ENCODE measurements at regions not wholly inside any gene's neighbourhood (a gene's known extent, or its start where the extent isn't known, plus 50 kb on each side); places are given as distances from the start of the nearest gene placed in this dataset.

GRCh38 chr3:6098516-6099157, 762.3 kb upstream of the GRM7 start:
- DNase-seq (ENCODE audit: low read depth) = no peak

GRCh38 chr3:6099458-6100075, 761.3 kb upstream of the GRM7 start:
- DNase-seq (ENCODE audit: low read depth) = no peak

GRCh38 chr3:6105187-6105586, 755.7 kb upstream of the GRM7 start:
- no peak for DNase-seq (ENCODE audit: low read depth)

DNA sequence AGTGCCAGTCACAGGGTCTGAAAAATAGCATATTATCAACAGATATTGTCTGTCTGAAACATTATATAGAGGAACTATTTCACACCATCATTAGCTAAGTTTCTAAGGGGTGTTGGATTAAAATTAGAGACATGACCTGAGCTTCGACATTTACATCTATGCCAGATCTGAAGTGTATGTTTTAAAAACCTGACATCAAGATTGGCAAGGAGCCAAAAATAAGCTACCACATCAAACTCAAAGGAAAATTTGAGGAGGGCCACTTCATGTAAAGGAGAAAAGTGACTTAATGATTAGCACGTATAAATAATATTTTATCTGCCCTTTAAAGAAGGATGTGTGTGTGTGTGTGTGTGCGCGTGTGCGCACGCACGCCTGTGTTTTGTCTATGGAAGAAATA, 752.0 kb upstream of the GRM7 start:
- DNase-seq (ENCODE audit: low read depth) = no peak

DNA sequence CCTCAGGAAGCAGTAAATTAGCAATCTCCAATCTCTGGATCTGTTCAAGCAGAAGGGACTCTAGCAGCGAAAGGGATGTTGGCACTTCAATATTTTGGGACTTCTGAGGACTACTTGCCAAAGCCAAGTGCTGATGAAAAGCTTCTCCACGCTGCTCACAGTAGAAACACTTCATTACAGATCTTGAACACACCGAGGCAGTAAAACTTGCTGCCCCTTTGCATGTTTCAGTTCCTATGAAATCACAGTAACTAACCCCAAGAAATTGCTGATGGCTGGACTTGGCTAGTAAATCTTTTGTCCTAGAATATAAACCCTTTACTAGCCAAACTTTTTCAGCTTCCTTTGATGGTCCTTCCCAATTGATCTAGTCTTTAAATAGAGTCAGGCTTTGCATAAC, 750.5 kb upstream of the GRM7 start:
- DNase-seq (ENCODE audit: low read depth) = no peak

DNA sequence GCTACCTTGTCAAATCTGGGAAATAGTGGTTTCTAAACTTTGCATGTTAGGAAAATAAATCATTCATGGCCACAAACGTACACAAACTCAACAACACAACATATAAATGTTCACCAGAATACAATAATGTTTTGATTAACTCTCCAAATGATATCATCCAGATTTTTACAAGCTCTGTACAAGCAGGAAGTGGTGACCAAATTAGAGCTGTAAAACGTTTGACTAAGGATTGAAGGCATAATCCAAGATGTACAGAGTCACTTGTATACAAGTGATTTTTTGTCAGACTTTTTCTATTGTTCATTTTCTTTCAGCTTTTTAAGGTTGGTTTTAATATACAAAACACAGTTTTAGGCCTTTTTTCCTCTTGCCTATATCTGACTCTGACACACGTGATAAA, 748.4 kb upstream of the GRM7 start:
- DNase-seq (ENCODE audit: low read depth) = no peak

DNA sequence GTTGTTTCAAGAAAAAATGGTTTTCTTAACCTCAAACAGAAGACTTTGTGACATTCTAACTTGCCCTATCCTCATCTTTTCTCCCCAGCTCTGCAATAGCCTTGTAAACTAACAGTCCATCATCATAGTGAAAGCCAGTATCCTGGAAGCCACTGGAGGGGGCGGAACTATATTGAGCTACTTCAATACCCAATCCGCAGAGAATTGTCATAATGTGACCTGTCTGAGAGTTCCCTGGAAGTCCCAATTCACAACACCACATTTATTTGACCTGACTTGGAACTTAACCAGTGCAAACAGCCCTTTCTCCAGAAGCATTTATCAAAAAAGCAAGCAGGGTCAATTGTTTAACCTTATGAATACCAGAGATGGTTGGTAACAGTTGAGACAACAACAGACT, 747.6 kb upstream of the GRM7 start:
- no peak for DNase-seq (ENCODE audit: low read depth)

DNA sequence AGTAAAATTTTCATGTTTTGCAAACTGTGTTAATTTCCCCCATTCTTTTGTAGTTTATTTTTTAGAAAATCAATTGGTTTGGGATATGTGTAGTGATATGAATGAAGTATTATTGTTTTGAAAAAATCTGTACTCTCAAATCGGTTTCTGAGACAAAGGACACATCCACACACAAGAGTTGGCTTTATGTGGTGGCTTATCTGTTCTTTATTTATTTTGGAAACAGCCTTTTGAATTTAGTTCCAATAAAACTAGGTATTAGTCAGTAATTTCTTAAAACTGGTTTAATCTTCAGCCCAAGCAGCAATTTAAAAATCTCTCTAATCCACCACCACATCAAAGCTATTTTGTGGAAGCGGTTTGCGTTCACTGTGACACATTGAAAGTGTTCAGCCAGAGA, 741.5 kb upstream of the GRM7 start:
- no peak for DNase-seq (ENCODE audit: low read depth)

- DNase-seq (ENCODE audit: low read depth) = no peak
Measured at GRCh38 chr3:6120786-6121185, 740.1 kb upstream of the GRM7 start.

DNA sequence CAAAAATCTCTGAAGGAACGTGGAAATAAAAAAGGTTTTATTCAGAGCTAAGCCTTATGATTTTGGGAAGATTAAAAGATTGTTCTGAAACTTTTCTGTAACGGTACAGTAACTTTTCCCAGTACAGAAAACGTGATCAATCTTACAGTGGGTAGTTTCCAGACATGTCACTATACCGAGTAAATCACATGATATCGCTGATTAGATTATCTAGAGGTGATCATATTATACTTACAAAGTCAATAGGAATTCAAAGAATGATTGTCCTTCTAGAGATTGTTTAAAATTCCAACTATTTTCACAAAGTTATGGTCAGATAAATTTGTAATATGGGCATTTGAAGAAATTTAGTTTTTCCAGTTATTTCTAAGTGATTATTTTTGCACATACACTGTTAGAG, 736.0 kb upstream of the GRM7 start:
- no peak for DNase-seq (ENCODE audit: low read depth)

GRCh38 chr3:6125520-6125919, 735.4 kb upstream of the GRM7 start:
- DNase-seq (ENCODE audit: low read depth) = no peak

- DNase-seq (ENCODE audit: low read depth) = no peak
Measured at GRCh38 chr3:6132684-6133432, 728.1 kb upstream of the GRM7 start.

GRCh38 chr3:6142707-6143106, 718.2 kb upstream of the GRM7 start:
- no peak for DNase-seq (ENCODE audit: low read depth)

DNA sequence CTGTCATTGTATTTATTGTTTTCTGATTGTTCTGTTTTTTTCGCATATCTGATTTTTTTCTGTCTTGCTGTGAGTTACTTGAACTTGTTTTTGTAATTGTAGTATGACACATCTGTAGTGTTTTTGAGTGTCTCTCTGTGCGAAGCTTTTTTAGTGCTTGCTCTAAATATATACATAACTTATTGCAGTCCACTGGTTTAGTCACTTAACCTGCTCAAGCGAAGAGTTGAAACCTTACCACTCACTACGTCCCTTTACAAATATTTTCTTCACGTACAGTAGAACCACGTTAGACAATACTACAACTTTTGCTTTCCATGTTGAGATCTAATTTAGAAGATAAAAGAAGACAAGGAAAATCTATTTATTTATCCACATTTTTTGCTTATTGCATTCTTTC, 713.0 kb upstream of the GRM7 start:
- no peak for DNase-seq (ENCODE audit: low read depth)

DNA sequence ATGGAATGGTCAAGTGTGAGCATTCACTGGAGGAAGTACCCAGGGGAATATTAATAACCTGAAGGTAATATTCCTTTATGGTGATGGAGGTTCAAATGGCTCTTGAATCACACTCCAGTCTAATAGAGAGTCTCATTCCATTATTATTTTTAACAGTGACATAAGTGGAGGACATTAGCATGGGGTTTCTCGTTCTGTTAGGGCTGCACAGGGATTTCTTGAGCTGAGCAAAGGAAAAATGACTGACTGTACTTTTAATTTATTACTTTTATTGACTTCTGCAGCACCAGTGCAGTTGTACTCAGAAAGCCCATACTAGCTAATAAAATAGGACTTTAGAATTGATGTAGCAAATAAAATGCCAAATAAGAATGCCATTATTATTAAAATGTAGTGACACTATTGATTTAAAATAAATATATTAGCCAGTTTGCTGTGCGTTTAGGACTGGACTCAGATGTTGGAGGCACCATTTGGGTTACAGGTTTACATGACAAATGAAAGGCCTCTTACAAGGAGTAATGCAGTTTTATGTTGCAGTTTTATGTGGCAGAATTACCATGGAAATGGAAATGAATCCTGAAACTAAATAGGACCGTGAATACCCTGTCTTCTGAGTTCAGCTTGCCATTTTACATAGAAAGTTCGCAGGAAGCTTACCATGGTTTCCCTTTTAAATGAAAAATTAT, 705.1 kb upstream of the GRM7 start:
- no peak for DNase-seq (ENCODE audit: low read depth)

DNA sequence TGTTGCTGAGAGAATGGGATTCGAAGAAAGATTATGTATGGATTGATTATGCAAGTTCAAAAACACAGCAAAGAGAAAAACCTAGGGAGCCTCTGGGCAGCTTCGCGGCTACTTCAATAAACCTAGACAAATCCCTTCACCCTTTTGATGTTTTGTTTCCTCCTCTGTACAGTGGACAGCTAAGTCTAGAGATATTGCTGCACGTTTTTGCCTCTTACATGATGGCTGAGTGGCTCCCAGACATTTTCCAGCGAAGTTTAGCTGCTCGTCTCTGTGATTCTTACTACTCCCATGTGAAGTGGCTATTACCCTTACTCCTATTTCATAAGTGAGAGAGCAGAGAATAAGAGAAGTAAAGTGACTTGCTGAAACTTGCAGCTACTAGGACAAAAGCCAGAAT, 695.0 kb upstream of the GRM7 start:
- DNase-seq (ENCODE audit: low read depth) = no peak

DNA sequence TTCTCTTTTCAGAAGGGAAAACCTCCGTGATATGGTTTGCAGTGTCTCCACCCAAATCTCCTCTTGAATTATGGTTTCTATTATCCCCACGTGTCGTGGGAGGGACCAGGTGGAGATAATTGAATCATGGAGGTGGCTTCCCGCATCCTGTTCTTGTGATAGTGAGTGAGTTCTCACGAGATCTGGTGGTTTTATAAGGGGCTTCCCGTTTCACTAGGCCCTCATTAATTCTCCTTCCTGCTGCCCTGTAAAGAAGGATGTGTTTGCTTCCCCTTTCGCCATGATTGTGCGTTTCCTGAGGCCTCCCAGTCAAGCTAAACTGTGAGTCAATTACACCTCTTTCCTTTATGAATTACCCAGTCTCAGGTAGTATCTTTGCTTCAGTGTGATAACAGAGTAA, 692.7 kb upstream of the GRM7 start:
- DNase-seq (ENCODE audit: low read depth) = no peak

- DNase-seq (ENCODE audit: low read depth) = no peak
Measured at GRCh38 chr3:6172871-6173642, 687.9 kb upstream of the GRM7 start.

DNA sequence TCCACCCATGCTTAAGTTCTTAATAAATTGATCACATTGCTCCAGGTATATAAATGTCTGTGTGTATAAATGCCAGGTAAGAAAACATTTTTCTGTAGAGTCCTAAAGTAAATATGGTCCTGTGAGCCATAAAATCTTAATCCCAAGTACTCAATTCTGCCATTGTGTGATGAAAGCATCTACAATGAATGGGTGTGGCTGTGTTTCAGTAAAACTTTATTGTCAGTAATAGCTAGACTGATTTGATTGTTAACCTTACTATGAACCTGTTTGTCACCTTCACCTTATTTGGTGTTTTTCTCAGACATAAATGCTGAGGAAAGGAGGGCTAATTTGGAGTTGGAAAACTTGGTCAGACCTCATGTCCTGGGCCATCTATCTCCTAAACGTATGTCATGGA, 683.5 kb upstream of the GRM7 start:
- DNase-seq (ENCODE audit: low read depth) = no peak

DNA sequence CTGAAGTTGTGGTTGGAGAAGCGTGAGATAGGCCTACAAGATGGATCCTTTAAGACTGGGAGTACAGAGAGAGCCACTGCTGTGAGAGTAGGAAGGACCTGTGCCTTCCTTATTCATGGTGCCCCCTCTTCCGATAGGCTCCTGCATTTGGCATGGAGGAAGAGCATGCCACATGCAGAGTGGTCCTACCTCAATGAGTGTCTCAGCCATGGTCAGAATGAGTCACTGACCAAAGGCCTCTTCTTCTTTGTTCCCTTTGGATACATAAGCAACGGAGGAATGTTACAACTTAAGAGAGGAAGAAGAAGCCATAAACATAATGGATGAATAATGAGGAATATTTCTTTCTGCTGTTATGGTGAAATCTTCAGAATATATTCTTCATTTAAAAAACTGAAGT, 681.2 kb upstream of the GRM7 start:
- DNase-seq (ENCODE audit: low read depth) = no peak

DNA sequence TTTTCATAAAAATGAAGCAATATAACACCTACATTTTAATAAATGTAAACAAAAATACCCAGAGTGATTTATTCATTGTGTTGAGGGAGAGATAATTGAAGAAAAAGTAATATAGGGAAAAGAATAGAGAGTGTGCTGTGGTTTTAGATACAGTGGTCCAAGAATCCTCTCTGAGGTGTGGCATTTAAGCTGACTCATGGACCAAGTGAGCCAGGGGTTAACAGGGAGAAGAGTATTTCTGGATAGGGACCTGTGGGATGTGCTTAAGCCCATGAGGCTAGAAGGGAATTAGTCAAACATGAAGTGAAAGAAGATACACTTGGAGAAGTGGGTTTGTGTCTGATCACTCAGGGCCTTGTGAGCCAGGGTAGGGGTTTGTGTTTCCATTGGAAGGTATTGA, 680.7 kb upstream of the GRM7 start:
- no peak for DNase-seq (ENCODE audit: low read depth)

GRCh38 chr3:6182476-6182875, 678.4 kb upstream of the GRM7 start:
- no peak for DNase-seq (ENCODE audit: low read depth)
